GM18870 (cell line): ENCODE measurements at regions not wholly inside any gene's neighbourhood (a gene's known extent, or its start where the extent isn't known, plus 50 kb on each side); places are given as distances from the start of the nearest gene placed in this dataset.

Experiments used
- ATAC-seq: cut with Tn5 transposase; IDR thresholded peaks from one replicate; pipeline ENCODE4 v1.9.1; 2021; ENCODE audit warnings: moderate library complexity; ENCODE audit not compliant: unreplicated experiment

DNA sequence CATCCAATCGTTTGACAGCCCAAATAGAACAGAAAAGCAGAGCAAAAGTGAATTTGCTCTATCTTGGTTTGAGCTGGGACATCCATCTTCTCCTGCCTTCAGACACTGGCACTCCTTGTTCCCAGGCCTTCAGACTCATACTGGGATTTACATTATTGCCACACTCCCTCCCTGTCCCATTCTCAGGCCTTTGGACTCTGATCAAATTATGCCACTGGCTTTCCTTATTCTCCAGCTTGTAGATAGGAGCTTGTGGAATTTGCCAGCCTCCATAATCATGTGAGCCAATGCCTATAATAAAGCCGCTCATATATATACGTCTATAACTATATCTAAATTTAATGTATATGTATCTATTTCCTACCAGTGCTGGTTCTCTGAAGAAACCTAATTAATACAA, 568.3 kb upstream of the KIRREL3 start:
- ATAC-seq = no peak

DNA sequence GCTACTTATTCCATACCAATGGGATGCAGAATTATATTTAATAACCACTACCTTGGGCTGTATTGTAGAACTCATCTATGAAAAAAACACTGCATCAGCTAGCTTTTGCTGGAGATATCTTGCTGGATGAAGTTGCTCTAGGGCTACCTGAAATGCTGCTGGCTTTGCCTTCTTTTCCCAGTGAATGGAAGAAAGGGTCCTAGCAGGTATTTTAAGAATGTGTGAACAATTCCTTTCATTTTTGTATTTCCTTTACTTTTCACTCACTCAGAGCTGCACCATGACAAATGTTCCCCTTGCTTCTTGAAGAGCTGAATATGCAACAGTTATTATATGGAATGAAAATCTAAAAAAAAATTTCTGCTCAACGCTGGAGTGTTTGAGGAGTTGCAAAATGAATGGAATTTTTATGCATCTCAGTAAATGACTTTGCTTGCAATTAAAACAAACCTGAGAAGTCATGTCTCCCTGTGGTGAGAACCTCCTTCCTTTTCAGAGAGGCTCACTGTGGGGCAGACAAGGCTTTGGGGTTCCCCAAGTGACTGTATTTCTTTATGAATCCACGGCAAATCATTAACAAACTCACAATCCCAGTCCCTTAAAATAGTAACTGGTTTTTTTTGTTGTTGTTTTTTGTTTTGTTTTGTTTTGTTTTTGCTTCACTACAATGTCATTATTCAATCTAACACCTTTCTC, 566.8 kb upstream of the KIRREL3 start:
- ATAC-seq = no peak

DNA sequence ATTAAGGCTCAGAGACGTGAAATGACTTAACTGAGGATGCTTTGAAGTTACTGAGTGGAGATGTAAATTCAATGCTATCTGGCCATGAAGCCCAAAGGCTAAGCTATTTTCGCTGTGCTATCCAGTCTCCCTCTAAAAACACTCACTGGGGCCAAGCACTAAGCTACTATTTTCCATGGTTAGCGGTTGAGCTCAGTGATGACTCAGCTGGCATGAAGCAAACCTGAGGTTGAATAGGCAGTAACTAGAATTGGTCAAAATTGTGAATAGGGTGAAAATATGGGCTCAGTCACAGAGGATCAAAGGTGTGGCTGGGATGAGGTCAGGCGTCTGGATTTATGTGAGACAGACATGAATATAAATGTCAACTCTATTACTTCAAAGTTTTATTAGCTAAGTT, 564.2 kb upstream of the KIRREL3 start:
- no peak for ATAC-seq

DNA sequence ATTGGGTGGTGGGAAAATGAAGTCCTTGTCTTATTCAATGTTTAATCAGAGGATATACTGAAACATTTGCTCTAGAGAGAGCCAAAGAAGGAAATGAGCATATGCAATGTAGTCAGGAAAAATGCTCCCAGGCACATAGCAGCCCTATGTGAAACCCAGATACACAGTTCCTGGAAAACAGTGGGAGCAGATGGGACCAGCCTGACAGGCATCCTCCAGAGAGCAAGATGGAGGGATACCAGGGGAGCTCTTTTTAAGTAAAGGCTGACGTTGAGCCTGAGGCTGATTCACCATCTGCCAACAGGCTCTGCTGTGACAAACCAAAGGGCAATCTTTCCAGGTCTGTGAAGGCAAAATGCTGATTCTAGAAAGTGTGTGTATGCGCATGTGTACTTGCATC, 559.4 kb upstream of the KIRREL3 start:
- no peak for ATAC-seq

DNA sequence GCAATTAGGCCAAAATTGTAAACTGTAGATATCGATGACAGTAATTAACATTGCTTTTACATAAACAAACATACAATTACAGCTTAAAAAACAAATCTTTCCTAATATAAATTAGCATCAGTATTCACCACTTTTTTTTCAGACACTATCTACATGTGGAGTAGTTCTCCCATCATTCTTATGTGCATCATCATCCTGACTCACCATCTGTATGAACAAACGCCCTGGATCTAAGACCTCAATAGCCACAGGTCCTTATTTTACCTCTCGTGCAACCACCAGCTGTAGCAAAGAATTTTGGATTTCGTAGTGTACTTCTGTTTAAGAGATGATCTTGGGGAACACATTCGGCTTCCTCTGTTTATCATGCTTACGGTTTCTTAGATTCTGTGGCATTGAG, 551.9 kb upstream of the KIRREL3 start:
- ATAC-seq = no peak

DNA sequence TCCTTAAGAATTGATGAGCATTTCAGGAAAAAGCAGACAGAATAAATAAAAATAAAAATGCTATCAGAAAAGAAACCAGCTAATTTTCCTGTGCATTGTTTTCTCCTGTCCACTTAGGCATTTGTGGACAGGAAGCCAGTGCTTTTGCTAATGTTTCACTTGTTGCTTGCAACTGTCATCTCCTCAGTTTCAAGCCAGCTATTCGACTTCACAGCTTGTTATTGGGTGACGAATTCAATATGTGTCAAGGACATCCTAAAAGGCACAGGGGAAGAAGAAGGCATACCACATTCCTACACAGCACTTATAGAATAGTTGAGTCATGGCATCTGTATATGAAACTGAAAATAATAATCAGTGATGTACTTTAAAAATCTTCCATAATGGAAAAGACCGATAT, 530.6 kb upstream of the KIRREL3 start:
- ATAC-seq = peak; percentile 40

DNA sequence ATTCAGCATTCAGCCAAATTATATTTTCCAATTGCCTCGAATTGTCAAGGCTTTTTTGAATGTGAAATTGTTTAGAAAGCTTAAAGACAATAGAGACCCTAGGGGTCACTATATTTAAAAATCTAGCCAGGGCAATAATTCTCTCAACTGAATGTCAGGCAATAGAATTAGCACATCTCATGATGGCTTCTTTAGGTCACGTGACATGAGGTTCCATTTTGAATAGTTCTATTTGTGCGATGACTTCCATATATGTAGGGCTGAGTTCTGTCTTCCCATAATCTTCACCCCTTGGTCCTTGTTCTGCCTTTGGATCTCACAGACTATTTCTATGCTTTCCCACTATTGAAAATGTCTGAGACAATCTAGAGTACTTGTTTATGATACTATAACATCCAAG, 527.7 kb upstream of the KIRREL3 start:
- no peak for ATAC-seq

DNA sequence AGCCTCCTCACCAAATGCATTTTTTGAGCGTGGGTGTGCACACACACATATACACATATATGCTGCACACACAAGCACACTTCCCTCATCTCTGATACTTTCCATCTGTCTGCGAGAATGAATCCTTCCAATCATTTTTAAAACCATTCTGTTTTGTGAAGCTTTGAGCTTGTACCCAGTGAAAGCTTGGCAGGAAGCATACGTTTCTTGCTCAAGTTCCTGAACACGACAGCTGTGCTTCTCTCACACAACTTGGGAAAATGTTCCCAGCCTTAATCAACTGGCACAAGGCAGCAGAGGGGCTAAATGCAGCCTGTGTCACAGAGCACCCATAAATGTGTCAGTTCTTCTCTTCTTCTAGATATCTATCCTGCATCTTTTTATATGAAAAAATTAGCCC, 524.0 kb upstream of the KIRREL3 start:
- ATAC-seq = no peak

DNA sequence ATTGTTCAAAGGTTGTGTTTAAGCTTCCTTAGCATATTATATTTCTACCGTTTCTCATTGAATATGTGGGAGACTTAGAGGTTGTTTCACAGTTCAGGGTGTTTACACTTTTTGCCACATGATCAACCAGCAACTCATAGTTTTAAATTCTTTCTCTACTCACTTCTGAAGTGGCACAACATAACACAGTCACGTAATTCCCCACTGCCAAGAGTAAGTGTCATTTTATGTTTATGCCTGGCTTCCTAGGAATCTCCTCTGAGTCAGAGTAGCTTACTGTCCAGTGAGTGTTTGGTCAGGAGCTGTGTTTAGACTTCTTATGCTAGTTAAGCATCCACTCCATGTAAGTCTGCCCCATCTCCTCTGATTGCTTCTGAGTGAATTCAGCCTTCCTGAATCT, 520.8 kb upstream of the KIRREL3 start:
- no peak for ATAC-seq

DNA sequence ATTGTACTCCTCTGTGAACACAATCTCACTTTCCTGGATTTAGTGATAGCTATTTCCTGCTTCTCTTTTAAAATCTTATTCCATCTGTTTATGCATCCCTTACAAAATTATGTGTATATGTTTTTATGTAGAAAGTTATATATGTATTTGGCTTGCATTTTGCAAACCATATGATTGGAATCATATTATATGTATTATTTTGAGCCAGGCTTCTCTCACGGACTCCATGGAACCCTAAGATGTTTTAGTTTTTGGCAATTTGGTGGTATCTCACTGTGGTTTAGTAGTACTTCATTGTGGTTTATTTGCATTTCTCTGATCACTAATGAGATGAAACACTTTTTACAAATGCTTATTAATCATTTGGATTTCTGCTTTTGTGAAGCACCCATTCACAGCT, 507.3 kb upstream of the KIRREL3 start:
- no peak for ATAC-seq

DNA sequence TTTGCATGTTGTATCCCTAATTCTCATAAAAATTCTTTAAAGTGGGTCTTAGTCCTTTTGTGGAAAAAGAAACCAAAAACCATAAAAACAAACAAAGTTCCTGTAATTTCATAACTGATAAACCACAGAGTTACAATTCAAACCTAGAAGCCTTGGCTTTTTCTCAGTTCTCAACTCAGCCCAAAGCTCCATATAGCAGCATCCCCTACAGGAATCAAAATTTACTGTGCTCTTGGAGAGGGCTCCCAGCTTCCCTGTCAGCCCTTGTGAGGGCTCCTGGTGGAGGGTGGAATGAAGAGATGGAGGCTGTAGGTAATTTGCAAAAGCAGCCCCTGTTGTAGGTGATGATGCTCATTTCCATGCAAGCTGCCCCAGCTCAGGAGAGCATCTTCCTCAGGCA, 506.1 kb upstream of the KIRREL3 start:
- peak; percentile 56 for ATAC-seq

DNA sequence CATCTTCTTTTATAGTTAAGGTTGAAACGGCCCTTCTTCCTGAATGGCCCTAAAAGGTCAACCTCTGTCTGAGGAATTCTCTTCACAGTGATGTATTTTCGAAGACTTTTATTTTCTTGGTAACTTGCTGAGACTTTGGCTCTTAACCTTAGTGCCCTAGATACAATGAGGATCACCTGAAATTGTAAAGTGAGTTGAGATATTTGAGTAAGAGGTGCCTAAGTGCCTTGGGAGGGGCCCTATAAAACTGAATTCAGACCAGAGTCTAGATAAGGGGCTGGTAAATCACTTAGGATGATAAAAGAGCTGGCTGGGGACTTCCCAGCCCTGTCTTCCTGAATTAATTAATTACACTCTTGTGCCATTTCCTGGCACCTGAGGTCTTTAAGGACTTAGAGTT, 505.6 kb upstream of the KIRREL3 start:
- ATAC-seq = peak; percentile 14

DNA sequence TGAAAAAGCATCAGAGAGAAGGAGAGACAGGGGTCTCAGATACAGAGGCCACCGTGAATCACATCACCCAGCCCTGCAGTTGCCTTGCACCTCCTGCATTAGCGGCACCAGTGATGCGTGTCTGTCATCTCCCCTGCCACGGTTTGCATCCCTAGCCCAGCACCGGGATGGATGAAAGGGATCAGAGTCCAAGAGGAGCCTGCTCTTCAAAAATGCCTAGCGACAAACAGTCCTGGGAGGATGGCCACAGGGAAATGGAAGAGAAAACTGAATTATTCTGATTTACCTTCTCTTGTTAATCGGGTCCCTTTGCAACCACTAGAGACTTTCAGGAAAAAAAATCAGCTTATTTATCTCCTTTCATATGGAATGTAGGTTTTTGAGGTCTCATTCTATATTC, 495.6 kb upstream of the KIRREL3 start:
- ATAC-seq = no peak

DNA sequence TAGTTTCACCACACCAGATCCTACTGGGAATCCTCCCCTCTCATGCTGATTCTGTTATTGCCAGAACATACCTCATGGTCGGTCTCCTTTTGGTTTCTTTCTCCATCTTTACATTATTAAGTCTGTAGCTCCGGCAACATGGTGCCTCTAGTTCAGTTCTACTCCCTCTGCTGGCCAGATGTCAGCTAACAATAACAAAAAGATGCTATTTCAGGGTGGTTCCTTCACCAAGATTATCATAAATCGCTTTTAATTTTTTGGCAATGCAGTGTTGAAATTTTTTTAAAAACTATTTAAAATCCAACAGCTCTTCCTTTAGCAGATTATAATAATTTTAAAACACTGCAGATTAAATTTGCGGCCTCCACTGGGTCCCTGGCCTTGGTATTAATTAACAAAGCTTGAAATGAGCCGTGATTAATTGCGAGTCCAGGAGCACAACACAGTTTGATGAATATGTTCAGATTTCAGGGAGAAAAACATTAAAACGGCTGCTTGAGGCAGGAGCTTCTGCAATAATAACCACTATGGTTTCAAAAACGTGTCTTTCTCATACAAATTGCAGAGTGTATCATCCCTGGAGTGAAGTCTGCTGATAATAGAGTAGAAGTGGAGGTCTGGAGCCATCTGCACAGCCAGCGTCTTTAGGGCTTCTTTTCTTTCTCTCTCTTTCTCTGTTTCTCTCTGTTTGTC, 492.9 kb upstream of the KIRREL3 start:
- no peak for ATAC-seq

DNA sequence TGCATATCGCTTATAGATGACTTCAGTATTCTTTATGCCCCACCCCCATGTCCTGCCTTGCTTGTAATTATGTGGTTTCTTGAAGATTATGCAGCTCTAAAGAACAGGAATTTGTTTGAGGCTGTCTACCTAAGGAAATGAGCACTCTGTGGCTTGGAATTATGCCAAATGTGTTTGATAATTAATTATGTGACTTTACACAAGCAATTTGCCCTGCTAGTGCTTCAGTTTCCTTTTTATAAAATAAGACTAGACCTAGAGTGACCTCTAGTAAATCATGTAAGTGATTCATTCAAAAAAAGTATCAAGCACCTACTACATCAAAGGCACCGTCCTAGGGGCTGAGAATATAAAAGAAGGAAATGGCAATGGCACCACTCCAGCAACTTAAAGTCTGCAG, 491.5 kb upstream of the KIRREL3 start:
- ATAC-seq = no peak

DNA sequence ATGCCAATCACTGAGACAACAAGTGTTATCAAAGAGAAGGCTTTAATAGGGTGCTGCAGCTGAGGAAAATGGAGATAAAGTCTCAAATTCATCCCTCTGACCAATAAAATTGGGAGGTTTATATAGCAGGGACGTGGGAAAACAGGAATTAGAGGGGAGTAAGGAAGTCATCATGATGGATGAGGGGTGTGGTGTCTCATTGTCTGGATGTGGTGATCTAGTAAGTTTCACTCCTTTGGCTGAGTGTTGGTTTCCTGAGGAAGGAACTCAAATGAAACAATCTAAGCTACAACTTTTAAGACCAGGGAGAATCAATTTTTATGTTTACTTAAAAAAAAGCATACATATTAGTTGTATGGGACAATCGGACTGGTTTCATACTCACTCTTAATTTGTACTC, 491.0 kb upstream of the KIRREL3 start:
- ATAC-seq = no peak

DNA sequence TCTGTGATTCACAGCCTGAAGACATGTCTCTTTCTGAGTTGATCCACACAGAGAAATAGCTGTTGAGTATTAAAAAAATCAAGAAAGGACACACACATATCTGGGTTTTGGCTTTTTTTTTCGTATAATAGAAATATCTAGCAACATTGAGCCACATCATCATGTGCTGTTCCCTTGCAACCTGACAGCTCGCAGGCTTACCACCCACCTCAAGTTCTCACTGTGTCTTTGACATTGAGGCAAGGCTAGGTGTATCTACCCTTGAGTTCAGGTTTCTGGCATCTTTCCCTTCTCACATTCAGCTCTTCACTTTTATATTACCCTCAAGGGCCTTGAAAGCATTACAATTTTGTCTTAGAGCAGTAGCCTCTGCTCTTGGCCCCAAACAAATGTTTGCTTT, 490.3 kb upstream of the KIRREL3 start:
- no peak for ATAC-seq

DNA sequence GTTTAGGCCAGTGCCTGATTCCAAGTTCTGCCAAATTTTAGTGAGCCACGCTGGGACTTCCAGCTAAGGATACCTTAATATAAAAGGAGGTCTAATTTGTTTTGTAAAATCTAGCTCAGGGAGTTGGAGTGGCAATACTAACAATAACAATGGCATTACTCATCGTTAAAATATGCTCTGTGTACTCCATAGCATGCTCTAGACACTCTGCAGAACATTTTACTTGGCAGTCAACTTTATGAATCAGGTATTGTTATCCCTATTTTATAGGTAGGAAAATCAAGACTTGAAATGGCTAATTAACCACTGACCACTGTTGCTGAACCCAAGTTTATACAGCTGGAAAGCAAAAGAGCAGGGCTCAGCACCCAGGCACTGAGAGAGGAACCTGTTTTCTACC, 485.0 kb upstream of the KIRREL3 start:
- ATAC-seq = no peak

DNA sequence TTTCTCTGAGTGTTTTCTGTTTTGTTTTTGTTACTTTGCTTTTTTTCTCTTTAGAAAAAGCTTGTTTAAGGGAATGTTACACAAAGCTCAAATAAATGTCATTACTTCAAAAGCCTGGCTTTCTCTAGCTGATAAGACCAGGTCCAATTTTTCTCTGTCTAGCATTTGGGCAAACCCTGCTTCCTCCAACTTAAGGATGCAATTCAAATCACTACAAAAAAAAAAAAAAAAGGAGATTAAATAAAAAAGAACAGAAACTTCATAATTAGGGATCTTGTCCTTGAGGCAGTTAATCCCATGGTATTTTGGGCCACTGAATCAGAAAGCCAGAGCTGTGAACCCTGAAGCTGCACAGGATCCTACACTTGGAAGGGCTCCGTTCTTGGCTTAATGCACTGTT, 480.8 kb upstream of the KIRREL3 start:
- ATAC-seq = no peak

DNA sequence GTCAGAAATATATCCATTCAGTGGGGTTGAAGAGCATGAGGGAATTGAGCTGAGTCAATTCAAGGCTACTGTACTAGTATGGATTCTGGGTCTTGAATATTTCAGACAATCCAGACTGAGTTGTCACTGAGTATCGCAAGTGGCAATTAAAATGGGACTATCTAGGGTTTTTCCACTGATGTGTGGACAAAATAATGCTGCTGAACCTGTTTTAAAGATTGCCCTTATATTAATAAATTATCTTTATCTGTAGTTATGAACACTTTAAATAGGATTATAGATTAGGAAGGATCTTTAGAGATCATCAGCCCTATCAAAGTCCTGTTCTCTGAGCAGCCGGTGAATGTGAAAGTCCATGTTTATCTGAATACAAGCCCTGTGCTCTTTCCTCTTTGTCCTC, 478.3 kb upstream of the KIRREL3 start:
- no peak for ATAC-seq

DNA sequence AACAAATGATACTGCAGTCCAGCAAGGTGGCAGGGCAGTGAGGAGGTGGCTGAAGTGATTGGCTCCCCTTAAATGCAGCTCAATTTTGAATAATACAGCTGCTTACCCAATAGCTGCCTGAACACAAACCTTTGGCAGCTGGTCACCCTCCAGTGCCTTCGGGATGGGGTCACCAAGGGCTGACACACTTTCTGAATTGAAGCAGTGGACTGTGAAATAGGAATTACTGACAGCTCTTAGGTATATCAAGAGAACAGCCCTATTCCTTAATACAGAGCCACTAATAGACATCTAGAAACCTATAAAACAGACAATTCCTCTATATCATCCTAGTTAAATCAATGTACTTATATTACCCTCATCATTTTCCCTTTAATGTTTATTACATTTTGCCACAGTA, 474.2 kb upstream of the KIRREL3 start:
- ATAC-seq = no peak

DNA sequence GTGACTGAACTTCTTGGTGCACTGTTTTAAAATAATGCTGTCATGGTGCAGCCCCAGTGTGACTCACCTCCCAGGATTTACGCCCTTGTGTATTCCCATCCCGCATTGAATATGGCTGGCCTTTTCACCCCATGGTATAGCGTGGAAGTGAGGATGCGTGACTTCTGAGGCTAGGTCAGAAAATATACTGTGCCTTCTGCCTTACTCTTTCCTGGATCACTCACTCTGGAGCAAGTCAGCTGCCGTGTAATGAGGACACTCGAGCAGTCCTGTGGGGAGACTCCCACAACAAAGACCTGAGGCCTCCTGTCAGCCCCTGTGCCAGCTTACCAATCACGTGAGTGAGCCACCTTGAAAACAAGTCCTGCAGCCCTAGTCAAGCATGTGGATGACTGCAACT, 471.9 kb upstream of the KIRREL3 start:
- no peak for ATAC-seq

DNA sequence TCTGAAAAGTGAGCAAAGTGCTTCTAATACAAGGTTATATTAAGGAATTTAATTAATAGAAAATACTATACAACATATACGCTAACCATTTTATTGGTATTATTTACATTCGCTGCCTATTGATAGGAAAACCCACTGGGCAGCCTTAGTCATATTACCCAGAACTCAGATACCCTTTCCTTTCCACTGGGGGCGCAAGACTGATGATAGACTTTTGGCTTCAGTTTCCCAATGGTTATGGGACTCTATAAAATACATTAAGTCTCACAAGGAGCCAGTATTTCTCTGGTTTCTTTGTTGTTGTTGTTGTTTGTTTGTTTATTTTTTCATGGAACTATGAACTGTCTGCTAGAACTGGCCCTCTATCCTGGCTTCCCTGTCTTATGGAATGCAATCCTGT, 471.1 kb upstream of the KIRREL3 start:
- no peak for ATAC-seq
